AG10803 (cell line): ENCODE measurements at regions not wholly inside any gene's neighbourhood (a gene's known extent, or its start where the extent isn't known, plus 50 kb on each side); places are given as distances from the start of the nearest gene placed in this dataset.

Experiments
- DNase-seq: peaks from one replicate; pipeline ENCODE4 v3.0.0; 2010; ENCODE audit warnings: low read depth
- H3K4me3 ChIP-seq: 2 replicates; pipeline ENCODE4 v1.5.1; 2011; ENCODE audit warnings: mild to moderate bottlenecking, low read length, control low read depth
- CTCF ChIP-seq: conservative IDR thresholded peaks from 2 replicates; pipeline ENCODE4 v1.5.1; 2011; ENCODE audit warnings: mild to moderate bottlenecking, low read length, control low read depth, inconsistent platforms

GRCh38 chr12:38961683-38962082 is 56.3 kb upstream of the CPNE8 start:
- no peak overlapping the region for H3K4me3 ChIP-seq
- DNase-seq, result no peak
- TF ChIP-seq CTCF, result no peak

- no peak overlapping the region for H3K4me3 ChIP-seq
- DNase-seq, result no peak
- TF ChIP-seq CTCF, result no peak
Observed at GRCh38 chr12:38961012-38961411, 55.6 kb upstream of the CPNE8 start.

- no peak for DNase-seq
- no peak overlapping the region for H3K4me3 ChIP-seq
- TF ChIP-seq CTCF, result no peak
Observed at GRCh38 chr12:38956337-38956736, 50.9 kb upstream of the CPNE8 start.
